ENCODE measurements at regions not wholly inside any gene's neighbourhood (a gene's known extent, or its start where the extent isn't known, plus 50 kb on each side); places are given as distances from the start of the nearest gene placed in this dataset.
"Not testable (repeated sequence)": the region's sequence is repeated elsewhere in the genome, so short reads cannot be mapped to it uniquely, and the experiment has no call there.

DNA sequence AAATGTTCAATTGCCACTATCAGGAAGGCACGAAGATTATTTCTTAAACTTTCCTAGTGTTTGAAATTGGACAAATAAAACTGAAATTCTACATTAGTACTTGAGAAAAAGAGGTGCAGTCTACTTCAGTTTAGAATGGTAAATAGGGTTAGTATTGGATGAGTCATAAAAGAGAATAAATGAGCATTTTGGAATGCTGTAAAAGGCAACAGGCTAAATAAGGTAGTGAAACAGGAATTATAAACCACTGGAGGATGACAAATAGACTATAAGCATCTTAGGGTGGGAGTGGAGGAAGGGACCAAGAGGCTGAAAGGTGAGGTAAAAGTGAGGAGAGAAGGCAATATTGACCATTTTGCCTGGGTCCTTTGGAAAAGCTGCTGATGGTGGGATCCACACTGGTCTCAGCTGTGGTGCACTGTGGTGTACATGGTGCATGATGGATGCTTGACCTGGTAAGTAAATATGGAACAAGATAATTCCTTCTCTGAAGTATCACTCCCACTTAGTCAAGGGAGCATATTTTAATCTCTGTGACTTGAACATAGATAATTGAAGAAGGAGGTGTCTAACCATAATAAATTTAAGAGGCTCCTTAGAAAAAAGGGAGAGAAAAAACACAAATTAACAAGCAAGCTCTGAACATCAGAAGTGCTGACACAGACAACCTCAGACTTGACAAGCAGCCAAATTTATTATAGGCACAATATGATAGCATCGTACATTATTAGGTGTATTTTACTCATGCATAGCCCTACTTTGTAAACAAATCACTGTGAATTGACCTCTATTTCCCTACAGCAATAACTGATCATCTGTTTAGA is 76.4 kb upstream of the SCIN start:
- peak in 1 of 2 donors; percentile 44 for DNase-seq (ENCODE audit: low read depth in 2 of 2)
- H3K36me3 ChIP-seq (ENCODE audit: control insufficient read depth, insufficient read depth, low read length): no peaks in the 10 kb centered on the region
- no peaks in the 10 kb centered on the region for H4K20me1 ChIP-seq (ENCODE audit: control insufficient read depth, extremely low read depth, insufficient read depth, low read length)
- no peak overlapping the region for H3K27ac ChIP-seq (ENCODE audit: insufficient read depth, low read length)
- no peaks in the 10 kb centered on the region for H3K27me3 ChIP-seq (ENCODE audit: control insufficient read depth, insufficient read depth, low read length)
- H3K79me2 ChIP-seq (ENCODE audit: control insufficient read depth, insufficient read depth, low read length): no peaks in the 10 kb centered on the region
- no peak for TF ChIP-seq EZH2 (IDR thresholded peaks at IDR 0.05; ENCODE audit: low read length, missing control alignments)
- TF ChIP-seq, protein P1, sequence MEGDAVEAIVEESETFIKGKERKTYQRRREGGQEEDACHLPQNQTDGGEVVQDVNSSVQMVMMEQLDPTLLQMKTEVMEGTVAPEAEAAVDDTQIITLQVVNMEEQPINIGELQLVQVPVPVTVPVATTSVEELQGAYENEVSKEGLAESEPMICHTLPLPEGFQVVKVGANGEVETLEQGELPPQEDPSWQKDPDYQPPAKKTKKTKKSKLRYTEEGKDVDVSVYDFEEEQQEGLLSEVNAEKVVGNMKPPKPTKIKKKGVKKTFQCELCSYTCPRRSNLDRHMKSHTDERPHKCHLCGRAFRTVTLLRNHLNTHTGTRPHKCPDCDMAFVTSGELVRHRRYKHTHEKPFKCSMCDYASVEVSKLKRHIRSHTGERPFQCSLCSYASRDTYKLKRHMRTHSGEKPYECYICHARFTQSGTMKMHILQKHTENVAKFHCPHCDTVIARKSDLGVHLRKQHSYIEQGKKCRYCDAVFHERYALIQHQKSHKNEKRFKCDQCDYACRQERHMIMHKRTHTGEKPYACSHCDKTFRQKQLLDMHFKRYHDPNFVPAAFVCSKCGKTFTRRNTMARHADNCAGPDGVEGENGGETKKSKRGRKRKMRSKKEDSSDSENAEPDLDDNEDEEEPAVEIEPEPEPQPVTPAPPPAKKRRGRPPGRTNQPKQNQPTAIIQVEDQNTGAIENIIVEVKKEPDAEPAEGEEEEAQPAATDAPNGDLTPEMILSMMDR (conservative IDR thresholded peaks at IDR 0.05 in 1 of 2, IDR thresholded peaks at IDR 0.05 in 1 of 2; ENCODE audit: low read depth in 1 of 2, low read length in 2 of 2): no peak
- H3K4me1 ChIP-seq (ENCODE audit: control insufficient read depth, extremely low read depth, insufficient read depth, low read length): no peaks in the 10 kb centered on the region
- no peak overlapping the region for H3K4me3 ChIP-seq (replicated peaks in 1 of 4; ENCODE audit: control extremely low read depth in 1 of 4, insufficient read depth in 1 of 4, low read depth in 3 of 4, low read length in 4 of 4)
- no peak overlapping the region for H3K9ac ChIP-seq (ENCODE audit: insufficient read depth, low read length)
- H3K4me2 ChIP-seq (ENCODE audit: extremely low read depth, insufficient read depth, low read length): no peak overlapping the region
- no peaks in the 10 kb centered on the region for H3K9me3 ChIP-seq (ENCODE audit: control insufficient read depth, insufficient read depth, low read depth, low read length)
- H2AFZ ChIP-seq (ENCODE audit: low read length): no peak overlapping the region

DNA sequence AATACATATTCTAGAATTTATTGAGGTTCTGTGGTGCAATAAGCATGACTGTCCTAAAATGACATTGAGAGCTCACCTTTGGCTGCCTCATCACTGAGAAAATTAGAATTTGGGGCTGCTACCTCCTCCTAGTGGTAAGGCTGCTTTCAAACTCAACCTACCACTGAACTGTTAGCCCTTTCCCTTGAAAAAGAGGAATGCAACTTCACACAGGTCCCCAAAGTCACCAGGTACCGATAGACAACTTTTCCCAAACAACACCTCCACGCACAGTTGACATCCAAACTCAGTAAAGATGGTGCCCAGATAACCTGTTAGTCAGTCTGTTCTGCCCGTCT is 75.9 kb upstream of the SCIN start:
- TF ChIP-seq, protein P1 (conservative IDR thresholded peaks at IDR 0.05 in 1 of 2, IDR thresholded peaks at IDR 0.05 in 1 of 2; ENCODE audit: low read depth in 1 of 2, low read length in 2 of 2): peak in 1 of 2 donors; percentile 11
- TF ChIP-seq EZH2 (IDR thresholded peaks at IDR 0.05; ENCODE audit: low read length, missing control alignments): no peak
- no peak overlapping the region for H3K4me3 ChIP-seq (replicated peaks in 1 of 4; ENCODE audit: control extremely low read depth in 1 of 4, insufficient read depth in 1 of 4, low read depth in 3 of 4, low read length in 4 of 4)
- no peaks in the 10 kb centered on the region for H3K4me1 ChIP-seq (ENCODE audit: control insufficient read depth, extremely low read depth, insufficient read depth, low read length)

DNA sequence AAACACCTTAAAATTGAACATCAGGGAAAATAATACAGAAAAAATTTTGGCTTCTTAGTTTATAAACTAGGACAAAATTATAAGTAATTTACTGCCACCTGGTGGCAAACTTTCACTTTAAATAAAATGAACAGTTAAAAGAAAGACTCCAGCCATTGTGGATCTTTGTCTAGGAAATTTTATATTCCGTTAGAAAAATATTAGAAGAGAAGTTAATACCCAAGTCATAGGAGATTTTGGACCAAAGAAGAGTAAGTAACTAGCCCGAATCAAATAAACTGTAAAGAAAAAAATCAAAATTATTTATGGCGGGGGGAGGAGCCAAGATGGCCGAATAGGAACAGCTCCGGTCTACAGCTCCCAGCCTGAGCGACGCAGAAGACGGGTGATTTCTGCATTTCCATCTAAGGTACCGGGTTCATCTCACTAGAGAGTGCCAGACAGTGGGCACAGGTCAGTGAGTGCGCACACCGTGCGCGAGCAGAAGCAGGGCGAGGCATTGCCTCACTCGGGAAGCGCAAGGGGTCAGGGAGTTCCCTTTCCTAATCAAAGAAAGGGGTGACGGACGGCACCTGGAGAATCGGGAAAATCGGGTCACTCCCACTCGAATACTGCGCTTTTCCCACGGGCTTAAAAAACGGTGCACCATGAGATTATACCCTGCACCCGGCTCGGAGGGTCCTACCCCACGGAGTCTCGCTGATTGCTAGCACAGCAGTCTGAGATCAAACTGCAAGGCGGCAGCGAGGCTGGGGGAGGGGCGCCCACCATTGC is 73.4 kb upstream of the SCIN start:
- H3K4me2 ChIP-seq (ENCODE audit: extremely low read depth, insufficient read depth, low read length): not testable (repeated sequence)

More for the DNA sequence above, 75.9 kb upstream of the SCIN start:
- no peak for DNase-seq (ENCODE audit: low read depth in 2 of 2)
- Histone ChIP-seq H3K27ac (ENCODE audit: insufficient read depth, low read length) (no peak overlapping the region), H4K20me1 (ENCODE audit: control insufficient read depth, extremely low read depth, insufficient read depth, low read length) (no peaks in the 10 kb centered on the region), H3K9me3 (ENCODE audit: control insufficient read depth, insufficient read depth, low read depth, low read length) (no peaks in the 10 kb centered on the region), H3K9ac (ENCODE audit: insufficient read depth, low read length) (no peak overlapping the region), H3K4me2 (ENCODE audit: extremely low read depth, insufficient read depth, low read length) (no peak overlapping the region), H2AFZ (ENCODE audit: low read length) (no peak overlapping the region), H3K79me2 (ENCODE audit: control insufficient read depth, insufficient read depth, low read length) (no peaks in the 10 kb centered on the region), H3K36me3 (ENCODE audit: control insufficient read depth, insufficient read depth, low read length) (no peaks in the 10 kb centered on the region), H3K27me3 (ENCODE audit: control insufficient read depth, insufficient read depth, low read length) (no peaks in the 10 kb centered on the region)

More for the DNA sequence above, 73.4 kb upstream of the SCIN start:
- DNase-seq (ENCODE audit: low read depth in 2 of 2): peak; percentile 41 to 79
- not testable (repeated sequence) for H3K4me1 ChIP-seq (ENCODE audit: control insufficient read depth, extremely low read depth, insufficient read depth, low read length); H3K9ac ChIP-seq (ENCODE audit: insufficient read depth, low read length); H3K36me3 ChIP-seq (ENCODE audit: control insufficient read depth, insufficient read depth, low read length); H3K4me3 ChIP-seq (replicated peaks in 1 of 4; ENCODE audit: control extremely low read depth in 1 of 4, insufficient read depth in 1 of 4, low read depth in 3 of 4, low read length in 4 of 4); H2AFZ ChIP-seq (ENCODE audit: low read length); H3K79me2 ChIP-seq (ENCODE audit: control insufficient read depth, insufficient read depth, low read length); H3K9me3 ChIP-seq (ENCODE audit: control insufficient read depth, insufficient read depth, low read depth, low read length); H4K20me1 ChIP-seq (ENCODE audit: control insufficient read depth, extremely low read depth, insufficient read depth, low read length); H3K27ac ChIP-seq (ENCODE audit: insufficient read depth, low read length); H3K27me3 ChIP-seq (ENCODE audit: control insufficient read depth, insufficient read depth, low read length)
- TF ChIP-seq, protein P1 (conservative IDR thresholded peaks at IDR 0.05 in 1 of 2, IDR thresholded peaks at IDR 0.05 in 1 of 2; ENCODE audit: low read depth in 1 of 2, low read length in 2 of 2): peak in 1 of 2 donors; percentile 29

All from fibroblast of lung (primary cell).